GM12878 (cell line): ENCODE measurements at regions not wholly inside any gene's neighbourhood (a gene's known extent, or its start where the extent isn't known, plus 50 kb on each side); places are given as distances from the start of the nearest gene placed in this dataset.

Experiments
- GABPA ChIP-seq: IDR thresholded peaks from 2 replicates; pipeline ENCODE4 v1.6.1; 2014; ENCODE audit warnings: antibody characterized with exemption, low read depth, mild to moderate bottlenecking, inconsistent platforms
- IKZF2 ChIP-seq, 2 experiments: fragments of 450-650 bp; IDR thresholded peaks; 2 replicates each; pipeline ENCODE4 v1.6.1; 2017; ENCODE audit warnings: mild to moderate bottlenecking in 2 of 2, moderate library complexity in 2 of 2
- RCOR1 ChIP-seq: conservative IDR thresholded peaks from 2 replicates; pipeline ENCODE4 v1.6.1; 2012; ENCODE audit warnings: low read depth, low read length, improper control_type of control experiment
- SREBF1 ChIP-seq: IDR thresholded peaks from 2 replicates; pipeline ENCODE4 v1.6.1; 2012; ENCODE audit warnings: mild to moderate bottlenecking, low read length
- TCF3 ChIP-seq: IDR thresholded peaks from 2 replicates; pipeline ENCODE4 v1.6.1; 2012; ENCODE audit warnings: low read depth, mild to moderate bottlenecking, low read length, borderline replicate concordance; ENCODE audit not compliant: insufficient read depth
- TF ChIP-seq, protein P1 (sequence below): IDR thresholded peaks from 2 replicates; pipeline ENCODE4 v1.6.1; 2011; ENCODE audit warnings: mild to moderate bottlenecking, low read depth, low read length, moderate library complexity; ENCODE audit not compliant: insufficient replicate concordance
- TF ChIP-seq, protein P2 (sequence below): IDR thresholded peaks from 2 replicates; pipeline ENCODE4 v1.6.1; 2012; ENCODE audit warnings: low read depth, low read length, improper control_type of control experiment
- TF ChIP-seq, protein P3 (sequence below): fragments of 450-650 bp; formaldehyde crosslinking; IDR thresholded peaks from 2 replicates; pipeline ENCODE4 v1.4.0; 2022; ENCODE audit warnings: mild to moderate bottlenecking, moderate library complexity
- TF ChIP-seq, protein P4 (sequence below): IDR thresholded peaks from 2 replicates; pipeline ENCODE4 v1.6.1; 2012; ENCODE audit warnings: improper control_type of control experiment, low read depth, low read length; ENCODE audit not compliant: insufficient replicate concordance

DNA sequence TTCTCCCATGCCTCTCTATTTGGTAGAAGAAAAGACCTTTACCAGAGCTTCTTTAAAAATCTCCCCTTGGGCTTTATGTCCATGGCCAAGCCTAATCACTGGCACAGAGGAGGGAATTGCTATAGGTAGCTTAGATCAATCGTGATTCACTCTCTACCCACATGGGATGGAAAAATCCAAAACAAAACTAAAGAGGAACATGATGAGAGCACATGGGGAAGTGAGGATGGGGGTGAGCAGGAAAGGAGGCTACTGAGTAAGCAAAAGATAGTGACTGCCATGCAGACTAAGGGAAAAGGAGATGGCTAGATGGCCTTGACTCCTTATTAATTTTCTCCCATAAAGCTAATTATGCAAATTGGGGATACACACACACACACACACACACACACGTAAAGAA lies 201.2 kb downstream of the HS3ST3A1 start (continued):
- TF ChIP-seq, protein P1, sequence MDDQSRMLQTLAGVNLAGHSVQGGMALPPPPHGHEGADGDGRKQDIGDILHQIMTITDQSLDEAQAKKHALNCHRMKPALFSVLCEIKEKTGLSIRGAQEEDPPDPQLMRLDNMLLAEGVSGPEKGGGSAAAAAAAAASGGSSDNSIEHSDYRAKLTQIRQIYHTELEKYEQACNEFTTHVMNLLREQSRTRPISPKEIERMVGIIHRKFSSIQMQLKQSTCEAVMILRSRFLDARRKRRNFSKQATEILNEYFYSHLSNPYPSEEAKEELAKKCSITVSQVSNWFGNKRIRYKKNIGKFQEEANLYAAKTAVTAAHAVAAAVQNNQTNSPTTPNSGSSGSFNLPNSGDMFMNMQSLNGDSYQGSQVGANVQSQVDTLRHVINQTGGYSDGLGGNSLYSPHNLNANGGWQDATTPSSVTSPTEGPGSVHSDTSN = no peak
- TF ChIP-seq, protein P2, sequence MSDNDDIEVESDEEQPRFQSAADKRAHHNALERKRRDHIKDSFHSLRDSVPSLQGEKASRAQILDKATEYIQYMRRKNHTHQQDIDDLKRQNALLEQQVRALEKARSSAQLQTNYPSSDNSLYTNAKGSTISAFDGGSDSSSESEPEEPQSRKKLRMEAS = no peak
- TF ChIP-seq TCF3 (no peak), IKZF2 (IDR thresholded peaks at IDR 0.05) (no peak), GABPA (no peak), RCOR1 (no peak), SREBF1 (no peak)
- TF ChIP-seq, protein P3, sequence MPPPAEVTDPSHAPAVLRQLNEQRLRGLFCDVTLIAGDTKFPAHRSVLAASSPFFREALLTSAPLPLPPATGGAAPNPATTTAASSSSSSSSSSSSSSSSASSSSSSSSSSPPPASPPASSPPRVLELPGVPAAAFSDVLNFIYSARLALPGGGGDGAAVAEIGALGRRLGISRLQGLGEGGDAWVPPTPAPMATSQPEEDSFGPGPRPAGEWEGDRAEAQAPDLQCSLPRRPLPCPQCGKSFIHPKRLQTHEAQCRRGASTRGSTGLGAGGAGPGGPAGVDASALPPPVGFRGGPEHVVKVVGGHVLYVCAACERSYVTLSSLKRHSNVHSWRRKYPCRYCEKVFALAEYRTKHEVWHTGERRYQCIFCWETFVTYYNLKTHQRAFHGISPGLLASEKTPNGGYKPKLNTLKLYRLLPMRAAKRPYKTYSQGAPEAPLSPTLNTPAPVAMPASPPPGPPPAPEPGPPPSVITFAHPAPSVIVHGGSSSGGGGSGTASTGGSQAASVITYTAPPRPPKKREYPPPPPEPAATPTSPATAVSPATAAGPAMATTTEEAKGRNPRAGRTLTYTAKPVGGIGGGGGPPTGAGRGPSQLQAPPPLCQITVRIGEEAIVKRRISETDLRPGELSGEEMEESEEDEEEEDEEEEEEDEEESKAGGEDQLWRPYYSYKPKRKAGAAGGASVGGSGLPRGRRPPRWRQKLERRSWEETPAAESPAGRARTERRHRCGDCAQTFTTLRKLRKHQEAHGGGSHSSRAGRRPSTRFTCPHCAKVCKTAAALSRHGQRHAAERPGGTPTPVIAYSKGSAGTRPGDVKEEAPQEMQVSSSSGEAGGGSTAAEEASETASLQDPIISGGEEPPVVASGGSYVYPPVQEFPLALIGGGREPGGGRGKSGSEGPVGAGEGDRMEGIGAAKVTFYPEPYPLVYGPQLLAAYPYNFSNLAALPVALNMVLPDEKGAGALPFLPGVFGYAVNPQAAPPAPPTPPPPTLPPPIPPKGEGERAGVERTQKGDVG (CRISPR knock-in tag) = no peak
- TF ChIP-seq, protein P4, sequence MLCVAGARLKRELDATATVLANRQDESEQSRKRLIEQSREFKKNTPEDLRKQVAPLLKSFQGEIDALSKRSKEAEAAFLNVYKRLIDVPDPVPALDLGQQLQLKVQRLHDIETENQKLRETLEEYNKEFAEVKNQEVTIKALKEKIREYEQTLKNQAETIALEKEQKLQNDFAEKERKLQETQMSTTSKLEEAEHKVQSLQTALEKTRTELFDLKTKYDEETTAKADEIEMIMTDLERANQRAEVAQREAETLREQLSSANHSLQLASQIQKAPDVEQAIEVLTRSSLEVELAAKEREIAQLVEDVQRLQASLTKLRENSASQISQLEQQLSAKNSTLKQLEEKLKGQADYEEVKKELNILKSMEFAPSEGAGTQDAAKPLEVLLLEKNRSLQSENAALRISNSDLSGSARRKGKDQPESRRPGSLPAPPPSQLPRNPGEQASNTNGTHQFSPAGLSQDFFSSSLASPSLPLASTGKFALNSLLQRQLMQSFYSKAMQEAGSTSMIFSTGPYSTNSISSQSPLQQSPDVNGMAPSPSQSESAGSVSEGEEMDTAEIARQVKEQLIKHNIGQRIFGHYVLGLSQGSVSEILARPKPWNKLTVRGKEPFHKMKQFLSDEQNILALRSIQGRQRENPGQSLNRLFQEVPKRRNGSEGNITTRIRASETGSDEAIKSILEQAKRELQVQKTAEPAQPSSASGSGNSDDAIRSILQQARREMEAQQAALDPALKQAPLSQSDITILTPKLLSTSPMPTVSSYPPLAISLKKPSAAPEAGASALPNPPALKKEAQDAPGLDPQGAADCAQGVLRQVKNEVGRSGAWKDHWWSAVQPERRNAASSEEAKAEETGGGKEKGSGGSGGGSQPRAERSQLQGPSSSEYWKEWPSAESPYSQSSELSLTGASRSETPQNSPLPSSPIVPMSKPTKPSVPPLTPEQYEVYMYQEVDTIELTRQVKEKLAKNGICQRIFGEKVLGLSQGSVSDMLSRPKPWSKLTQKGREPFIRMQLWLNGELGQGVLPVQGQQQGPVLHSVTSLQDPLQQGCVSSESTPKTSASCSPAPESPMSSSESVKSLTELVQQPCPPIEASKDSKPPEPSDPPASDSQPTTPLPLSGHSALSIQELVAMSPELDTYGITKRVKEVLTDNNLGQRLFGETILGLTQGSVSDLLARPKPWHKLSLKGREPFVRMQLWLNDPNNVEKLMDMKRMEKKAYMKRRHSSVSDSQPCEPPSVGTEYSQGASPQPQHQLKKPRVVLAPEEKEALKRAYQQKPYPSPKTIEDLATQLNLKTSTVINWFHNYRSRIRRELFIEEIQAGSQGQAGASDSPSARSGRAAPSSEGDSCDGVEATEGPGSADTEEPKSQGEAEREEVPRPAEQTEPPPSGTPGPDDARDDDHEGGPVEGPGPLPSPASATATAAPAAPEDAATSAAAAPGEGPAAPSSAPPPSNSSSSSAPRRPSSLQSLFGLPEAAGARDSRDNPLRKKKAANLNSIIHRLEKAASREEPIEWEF = no peak
